AG08395 (cell line): ENCODE measurements at regions not wholly inside any gene's neighbourhood (a gene's known extent, or its start where the extent isn't known, plus 50 kb on each side); places are given as distances from the start of the nearest gene placed in this dataset.
"Not testable (repeated sequence)": the region's sequence is repeated elsewhere in the genome, so short reads cannot be mapped to it uniquely, and the experiment has no call there.

Source experiments
- DNase-seq: peaks from one replicate; pipeline ENCODE4 v3.0.0; 2012; ENCODE audit warnings: mixed read lengths, low spot score

GRCh38 chr3:78314327-78314726, 1274.4 kb downstream of the ROBO2 start:
- DNase-seq, result no peak

DNA sequence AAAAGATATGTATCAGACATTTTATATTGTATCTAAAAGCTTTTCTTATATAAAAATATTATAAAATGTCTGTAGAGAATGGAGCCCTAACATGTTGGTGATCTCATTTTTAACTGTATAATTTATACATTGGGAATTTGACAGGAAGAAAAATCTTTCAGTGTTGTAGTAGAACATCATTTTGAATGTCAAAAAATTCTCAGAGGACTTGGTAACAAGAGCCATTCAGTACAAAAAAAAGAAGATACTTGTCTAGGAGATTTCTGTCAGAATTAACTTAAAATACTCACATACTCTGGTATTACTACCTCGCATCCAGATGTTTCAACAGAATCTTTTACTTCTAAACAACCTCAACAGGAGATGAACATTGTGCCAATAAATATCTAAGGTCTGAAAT, 1277.9 kb downstream of the ROBO2 start:
- no peak for DNase-seq

- no peak for DNase-seq
These were observed 1282.9 kb downstream of the ROBO2 start for GRCh38 chr3:78322780-78323179.

- DNase-seq, result peak; percentile 3
These were observed 1297.9 kb downstream of the ROBO2 start for GRCh38 chr3:78337801-78338211.

GRCh38 chr3:78338405-78338804, 1298.5 kb downstream of the ROBO2 start:
- no peak for DNase-seq

DNA sequence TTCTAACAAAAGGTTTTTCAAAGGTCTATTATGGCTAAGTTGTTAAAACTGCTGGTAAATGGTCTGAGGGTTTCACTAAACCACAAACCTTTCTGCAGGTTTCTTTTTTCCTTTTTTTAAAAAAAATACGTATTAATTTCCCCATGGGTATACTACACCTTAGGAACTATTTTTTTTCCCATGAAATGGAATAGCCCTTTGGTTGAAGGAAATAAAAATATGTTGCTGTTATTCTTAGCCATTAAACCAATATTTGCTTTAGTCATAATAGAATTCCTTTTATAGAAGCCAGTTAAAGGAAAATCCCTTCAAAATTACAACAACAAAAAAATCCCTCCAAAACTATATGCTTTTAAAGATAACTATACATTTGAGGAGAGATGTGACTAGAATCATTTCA, 1303.3 kb downstream of the ROBO2 start:
- DNase-seq, result no peak

GRCh38 chr3:78344267-78344666, 1304.4 kb downstream of the ROBO2 start:
- DNase-seq, result not testable (repeated sequence)

DNA sequence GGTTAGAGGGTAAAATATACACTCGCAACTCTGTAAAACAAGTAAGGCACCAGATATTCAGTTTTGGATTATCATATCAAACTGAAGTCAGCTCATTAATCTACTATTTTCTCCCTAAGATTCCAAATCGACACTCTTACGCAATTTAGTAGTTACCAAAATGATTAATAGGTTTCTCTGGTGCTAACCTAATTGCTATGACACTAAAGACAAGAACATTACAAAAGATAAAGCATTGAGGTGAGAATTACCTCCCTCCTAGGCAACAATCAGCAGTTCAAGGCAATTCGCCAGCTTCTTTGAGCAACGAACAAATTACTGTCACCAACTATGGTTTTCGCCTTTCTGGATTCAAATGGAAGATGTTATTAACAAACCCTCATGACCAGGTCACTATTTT, 1305.0 kb downstream of the ROBO2 start:
- DNase-seq, result no peak

DNA sequence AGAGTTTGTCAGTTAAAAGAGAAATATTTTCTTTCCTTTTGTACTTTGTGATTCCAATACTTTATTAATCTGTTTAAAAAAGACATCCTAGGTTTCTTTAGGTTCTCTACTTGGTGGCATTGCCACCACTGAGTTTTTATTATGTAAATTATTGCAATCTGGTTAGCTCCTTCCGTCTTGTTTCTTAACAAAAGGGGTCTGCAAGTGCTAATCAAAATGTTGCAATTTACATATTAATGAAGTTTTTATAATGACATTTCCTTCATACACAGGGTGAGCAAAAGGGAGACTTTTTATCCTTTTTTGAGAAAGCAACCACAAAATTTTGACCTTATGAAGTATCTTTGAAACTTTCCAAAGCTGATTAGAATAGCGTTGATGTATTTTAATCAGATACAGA, 1307.3 kb downstream of the ROBO2 start:
- DNase-seq, result no peak

GRCh38 chr3:78348664-78349063, 1308.8 kb downstream of the ROBO2 start:
- DNase-seq, result no peak

DNA sequence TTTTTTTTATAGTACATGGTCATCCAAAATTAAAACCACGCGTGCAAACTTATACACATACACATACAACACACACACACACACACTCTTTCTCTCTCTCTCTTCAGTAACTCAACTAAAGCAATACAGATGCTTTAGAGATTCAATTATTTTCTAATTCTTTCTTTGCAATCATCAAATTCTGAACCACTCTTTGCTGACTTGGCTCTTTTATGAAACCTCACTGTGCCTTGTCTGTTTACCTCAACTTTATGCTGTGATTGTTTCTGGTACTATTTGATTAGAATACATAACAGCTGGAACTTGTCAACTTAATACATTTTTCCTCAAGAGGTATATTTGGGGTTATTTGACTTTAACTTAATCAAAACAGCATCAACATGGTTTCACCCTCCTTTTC, 1309.7 kb downstream of the ROBO2 start:
- DNase-seq, result no peak

- DNase-seq, result no peak
These were observed 1311.4 kb downstream of the ROBO2 start for GRCh38 chr3:78351334-78351733.

DNA sequence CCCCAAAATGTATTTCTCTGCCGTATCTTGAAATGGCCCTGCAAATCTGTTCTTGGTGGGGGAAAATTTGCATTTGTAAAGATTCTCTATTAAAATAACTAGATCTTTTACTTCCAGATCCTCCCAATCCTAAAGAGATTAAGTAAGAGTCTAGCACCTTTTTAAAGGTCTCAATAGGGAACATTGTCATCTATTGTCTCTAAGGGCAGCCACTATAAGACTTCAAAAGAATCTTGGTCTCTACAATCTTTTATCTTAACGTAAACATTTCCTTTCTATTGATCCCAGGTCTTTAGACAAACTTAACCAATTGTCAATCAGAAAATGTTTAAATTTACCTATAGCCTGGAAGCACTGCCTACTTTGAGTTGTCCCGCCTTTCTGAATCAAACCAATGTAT, 1313.3 kb downstream of the ROBO2 start:
- DNase-seq, result no peak

DNA sequence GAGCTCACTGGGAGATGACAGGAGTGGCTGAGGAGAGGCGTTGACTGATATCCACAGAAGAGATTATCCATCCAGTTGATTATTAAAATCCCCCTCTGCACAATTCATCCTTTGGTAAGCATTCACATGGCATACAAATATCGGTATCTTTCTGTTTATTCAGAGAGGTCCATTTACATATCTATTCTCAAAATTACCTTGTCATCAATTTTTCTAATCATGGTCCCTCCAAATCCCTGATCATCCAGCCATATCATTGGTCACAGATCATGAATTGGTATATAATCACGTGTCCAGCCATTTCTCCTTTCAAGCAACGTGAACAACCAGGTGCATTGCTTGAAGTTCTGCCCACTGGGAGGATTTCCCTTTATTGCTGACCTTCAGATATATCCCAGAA, 1321.0 kb downstream of the ROBO2 start:
- no peak for DNase-seq

DNA sequence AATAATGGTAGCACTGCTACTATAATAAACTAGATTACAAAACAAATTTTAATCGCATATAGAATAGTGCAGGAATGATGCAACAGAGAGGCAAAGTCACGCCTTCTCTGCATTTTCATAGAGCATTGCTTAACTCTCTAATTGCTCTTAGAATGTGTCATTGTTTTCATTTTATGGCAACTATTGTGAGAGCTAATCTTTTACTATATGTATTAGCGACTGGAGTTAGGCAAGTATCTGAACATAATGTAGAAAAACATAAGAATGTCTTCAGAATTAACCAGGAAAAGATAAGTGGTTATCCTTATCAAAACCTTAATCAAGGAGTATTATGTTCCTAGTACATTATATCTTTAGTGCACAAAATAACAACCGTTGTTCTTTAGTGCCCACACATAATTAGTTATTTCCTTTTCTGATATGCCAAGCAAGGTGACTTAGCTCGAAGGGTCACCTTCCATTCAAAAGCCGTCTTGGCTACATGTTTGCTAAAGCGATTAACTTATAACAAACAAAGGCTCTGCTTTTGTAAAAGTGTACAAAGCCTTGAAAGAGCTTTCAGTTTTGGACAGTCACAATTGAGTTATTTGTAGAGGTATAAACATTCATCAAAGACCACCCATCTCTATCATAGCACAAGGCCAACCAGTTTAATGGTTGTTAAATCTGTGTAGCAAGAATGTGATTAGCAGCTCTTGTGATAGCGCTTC, 1328.9 kb downstream of the ROBO2 start:
- DNase-seq, result no peak

- no peak for DNase-seq
These were observed 1350.3 kb downstream of the ROBO2 start for GRCh38 chr3:78390221-78390620.

DNA sequence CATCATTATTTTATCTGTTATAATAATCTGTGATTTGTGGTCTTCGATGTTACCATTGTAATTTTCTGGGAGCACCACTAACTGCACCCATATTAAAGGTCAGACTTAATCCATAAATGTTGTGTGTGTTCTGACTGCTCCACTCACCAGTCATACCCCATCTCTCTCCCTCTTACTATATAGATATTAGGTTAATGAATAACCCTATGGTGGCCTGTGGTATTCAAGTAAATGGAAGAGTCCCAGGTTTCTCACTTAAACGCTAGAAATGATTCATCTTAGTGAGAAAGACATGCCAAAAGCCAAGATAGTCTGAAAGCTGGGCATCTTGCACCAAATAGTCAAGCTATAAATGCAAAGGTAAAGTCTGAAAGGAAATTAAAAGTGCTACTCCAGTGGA, 1358.5 kb downstream of the ROBO2 start:
- DNase-seq, result no peak

DNA sequence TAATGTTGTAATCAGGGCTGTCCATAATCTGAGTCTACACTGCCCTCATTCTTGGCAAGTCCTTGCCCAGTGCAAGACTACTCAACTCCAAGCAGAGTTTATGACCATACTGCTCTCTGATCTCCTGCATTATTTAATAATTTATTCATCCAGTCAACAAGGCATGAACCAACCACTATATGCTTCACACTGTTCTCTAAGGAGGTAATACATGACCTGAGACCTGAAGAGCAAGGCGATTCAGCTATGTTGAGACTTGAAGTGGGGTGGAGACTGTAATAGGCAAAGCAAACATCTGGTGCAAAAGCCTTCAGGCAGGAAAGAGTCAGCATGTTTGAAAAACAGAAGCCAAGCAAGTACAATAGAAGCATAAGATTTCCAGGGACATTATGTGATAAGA, 1362.8 kb downstream of the ROBO2 start:
- DNase-seq, result no peak

- no peak for DNase-seq
These were observed 1362.1 kb downstream of the ROBO1 start for GRCh38 chr3:78405745-78406144.

- no peak for DNase-seq
These were observed 1361.4 kb downstream of the ROBO1 start for GRCh38 chr3:78406396-78406795.

DNA sequence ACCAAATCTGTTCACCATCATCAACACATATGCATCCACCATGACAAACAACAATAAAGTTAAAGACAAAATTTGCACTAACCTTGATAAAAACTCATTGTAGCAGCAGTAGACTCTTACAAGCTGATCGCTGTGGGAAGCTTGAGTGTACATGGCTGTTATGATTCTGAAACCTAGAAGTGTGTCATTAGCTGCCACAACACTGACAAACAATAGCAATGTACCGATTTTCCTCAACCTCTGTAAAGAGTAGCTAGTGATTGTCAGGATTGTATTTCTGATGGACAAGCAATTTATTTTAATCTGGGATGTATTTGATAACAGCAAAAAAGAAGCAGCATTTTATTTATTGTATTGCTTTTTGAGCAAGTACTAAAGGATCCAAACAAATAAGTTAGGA, 1357.7 kb downstream of the ROBO1 start:
- no peak for DNase-seq

GRCh38 chr3:78414261-78414660, 1353.5 kb downstream of the ROBO1 start:
- DNase-seq, result no peak

GRCh38 chr3:78420611-78421010, 1347.2 kb downstream of the ROBO1 start:
- DNase-seq, result no peak

DNA sequence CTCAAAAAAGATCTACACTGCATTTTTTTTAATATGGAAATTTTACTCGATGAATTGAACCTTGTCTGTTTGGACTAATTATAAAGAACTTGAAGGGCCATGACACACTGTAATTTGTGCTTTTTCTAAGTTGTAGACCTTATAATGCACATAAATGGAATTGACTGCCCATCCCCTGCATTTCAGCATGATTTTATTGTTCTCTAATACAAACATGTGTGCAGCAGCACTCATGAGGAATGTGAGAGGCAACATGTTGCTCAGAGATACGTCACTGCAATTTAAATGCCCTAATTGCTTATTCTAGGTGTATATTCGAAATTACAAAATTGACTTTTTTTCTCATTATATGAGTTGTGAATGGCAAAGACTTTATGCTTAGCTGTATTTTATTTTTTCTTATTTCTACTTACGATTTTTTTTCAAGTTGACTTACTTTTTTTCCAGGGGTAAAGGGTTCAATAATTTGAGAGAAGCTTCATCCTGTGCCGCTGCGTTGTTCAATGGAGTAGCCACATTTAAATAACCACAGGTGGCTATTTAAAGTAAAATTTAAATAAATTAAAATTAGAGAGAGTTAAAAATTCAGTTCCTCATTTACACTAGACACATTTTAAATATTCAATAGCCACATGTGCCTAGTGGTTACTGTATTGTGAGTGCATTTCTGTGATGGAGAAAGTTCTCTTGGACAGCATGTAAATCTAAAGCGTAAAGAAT, 1346.4 kb downstream of the ROBO1 start:
- no peak for DNase-seq
